GM18499 (cell line): ENCODE measurements at regions not wholly inside any gene's neighbourhood (a gene's known extent, or its start where the extent isn't known, plus 50 kb on each side); places are given as distances from the start of the nearest gene placed in this dataset.

Source experiments
- ATAC-seq: cut with Tn5 transposase; IDR thresholded peaks from one replicate; pipeline ENCODE4 v1.9.1; 2021; ENCODE audit warnings: moderate number of reproducible peaks; ENCODE audit not compliant: insufficient read depth, unreplicated experiment

DNA sequence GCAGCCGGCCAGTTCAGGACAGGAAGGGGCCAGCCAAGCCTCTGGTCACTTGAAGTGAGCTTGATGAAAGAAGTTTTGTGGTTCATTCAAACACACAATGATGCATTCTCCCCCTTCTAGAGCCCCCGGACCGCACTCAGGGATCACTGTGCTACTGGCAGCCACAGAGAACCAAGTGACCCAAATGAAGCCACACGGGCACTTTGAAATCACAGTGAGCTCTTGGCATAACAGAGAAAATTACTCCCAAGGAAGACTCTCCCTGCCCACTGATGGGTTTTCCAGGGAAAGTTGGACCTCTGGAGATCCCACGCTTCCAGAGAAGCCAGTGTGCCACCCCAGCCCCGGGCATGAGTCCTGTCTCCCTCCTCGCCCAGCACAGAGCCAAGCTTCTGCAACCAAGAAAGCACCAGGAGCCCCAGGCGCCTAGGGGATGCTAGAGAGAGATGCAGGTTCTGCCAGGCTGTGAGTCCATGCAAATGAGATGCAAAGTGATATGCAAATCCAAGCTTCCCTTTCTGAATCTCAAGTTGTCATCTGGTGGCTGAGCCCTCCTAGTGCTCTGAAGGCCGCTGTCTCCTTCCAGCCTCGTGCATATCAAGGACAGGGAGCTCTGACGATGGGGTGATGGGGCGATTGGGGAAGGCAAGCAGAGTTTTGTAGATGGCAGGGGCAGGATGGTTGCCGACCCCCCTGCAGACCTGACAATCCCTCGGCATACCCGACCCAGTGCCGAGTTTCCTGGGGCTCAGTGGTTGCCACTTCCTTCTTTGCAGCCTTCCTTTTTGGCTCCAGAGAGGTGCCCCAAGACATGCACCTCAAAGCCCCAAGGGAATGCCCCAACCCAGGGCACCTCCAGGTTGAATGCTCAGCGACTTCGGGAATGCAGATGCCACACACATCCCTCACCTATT is 59.7 kb upstream of the TNRC6C start:
- ATAC-seq, result no peak

GRCh38 chr17:77899498-77899897 is 59.0 kb upstream of the TNRC6C start:
- ATAC-seq, result no peak

DNA sequence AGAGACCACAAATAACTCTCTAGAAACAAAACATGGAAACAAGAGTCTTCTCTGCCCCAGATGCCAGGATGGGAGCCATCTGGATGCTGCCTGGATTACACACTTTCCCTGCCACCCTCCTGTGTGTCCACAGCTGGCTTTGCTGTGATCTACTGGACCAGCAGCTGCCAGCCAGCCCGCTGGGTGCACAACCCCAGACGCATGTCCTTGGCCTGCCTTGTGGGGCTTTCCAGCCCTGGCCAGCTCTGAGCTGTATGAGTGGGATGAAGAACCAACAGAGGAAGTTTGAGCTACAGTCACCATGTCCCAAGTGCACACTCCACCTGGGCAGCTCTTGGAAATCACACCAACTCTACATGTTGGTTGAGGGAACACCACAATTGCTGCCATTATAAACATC is 57.0 kb upstream of the TNRC6C start:
- no peak for ATAC-seq

DNA sequence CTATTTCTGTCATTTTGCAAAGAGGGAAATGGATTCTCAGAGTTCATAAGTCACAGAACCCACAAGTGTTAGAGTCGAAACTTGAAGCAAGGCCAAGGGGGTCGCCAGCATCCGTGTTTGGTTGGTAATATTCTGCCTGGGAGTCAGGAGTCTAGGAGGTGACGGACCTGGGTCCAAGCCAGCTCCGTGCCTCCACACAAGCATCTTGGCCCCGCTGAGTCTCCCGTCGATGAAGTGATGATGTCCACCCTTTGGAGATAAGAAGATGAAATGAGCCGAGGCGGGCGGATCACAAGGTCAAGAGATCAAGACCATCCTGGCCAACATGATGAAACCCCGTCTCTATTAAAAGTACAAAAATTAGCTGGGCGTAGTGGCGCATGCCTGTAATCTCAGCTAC is 53.2 kb upstream of the TNRC6C start:
- ATAC-seq, result no peak

- ATAC-seq, result no peak
Observed at GRCh38 chr17:77905766-77906165, 52.7 kb upstream of the TNRC6C start.

DNA sequence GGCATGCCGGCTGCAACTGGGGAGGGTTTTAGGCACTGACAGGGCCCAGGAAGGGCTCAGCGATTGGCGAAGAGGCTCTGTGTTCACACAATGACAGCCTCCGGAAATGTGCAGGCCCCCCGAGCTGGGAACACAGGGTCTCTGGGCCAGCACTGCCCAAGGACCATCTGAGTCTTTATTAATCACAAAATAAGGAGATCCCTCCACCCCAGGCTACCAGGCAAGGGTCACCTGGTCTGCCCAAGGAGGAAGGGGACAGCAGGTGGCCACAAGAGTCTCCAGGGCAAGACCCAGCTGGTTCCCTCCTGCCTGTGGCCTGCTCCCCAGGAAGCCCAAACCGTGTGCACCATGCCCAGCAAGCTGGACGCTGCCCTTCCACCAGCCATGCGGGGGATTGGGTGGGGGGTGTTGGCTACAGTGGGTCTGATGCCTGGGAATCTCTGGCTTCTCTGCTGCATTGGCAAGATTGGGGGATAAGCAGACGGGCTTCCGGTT is 52.1 kb upstream of the TNRC6C start:
- no peak for ATAC-seq

DNA sequence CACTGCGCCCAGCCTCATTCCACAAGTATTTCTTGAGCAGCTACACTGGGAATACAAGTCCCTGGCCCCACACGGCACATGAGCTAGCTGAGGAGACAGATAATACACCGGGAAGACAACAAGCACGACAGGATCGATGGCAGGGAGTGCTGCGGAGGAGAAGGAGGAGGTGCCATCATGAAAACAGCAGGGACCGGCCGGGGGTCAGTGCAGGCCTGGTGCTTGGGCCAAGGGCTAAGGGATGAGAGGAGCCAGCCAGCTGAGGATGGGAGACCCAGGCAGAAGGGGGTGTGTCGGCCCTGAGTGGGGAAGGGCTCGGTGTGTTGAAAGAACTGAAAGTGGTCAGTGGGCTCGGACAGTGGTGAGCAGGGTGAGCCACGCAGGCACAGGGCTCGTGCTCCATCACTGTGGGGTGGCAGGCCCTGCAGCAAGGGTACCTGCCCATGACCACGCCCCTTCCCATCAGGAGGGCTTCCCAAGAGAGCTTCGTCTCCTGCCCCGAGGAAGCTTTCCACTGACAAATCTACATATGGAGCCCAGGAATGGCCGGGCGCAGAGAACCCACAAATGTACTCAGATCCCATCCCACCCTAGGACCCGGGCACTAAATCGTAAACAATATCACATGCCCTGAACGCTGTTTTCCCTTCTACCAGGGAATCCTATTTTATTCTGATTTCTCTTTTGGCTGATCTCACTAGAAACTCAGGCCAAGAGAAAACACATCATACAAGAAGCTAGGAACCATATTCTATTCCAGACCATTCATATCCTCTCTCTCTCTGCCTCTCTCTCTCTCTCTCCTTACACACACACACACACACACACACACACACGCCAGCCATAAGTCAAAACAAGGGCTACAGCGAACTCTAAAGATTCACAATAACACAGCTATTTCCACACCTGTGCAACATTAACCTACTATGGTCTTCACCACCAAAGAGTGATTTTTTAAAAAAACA is 50.7 kb upstream of the TNRC6C start:
- no peak for ATAC-seq

DNA sequence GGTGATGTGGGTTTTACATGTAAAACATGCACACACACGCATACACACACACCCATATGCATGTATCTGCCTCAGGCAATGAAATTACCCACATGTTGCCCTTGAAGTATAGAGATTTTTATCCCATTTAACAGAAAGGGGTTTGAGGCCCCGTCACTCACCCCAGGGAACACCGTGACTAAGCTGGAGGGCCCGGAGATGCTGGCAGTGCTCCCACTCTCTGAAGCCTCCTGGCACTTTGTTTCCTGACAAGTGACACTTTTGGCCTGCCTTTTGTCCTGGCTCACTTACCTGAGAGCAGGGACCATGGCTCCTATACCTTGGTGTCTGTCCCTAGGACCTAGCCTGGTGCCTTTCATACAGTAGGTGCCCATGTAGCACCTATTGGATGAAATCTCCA is 50.0 kb upstream of the TNRC6C start:
- no peak for ATAC-seq
